Stromal cell of bone marrow (primary cell): ENCODE measurements at regions not wholly inside any gene's neighbourhood (a gene's known extent, or its start where the extent isn't known, plus 50 kb on each side); places are given as distances from the start of the nearest gene placed in this dataset.

Experiments used
- DNase-seq: peaks from one replicate; pipeline ENCODE4 v3.0.0-alpha.2; 2012; ENCODE audit warnings: low read depth

GRCh38 chr22:48442663-48443062, 1385.0 kb downstream of the BRD1 start:
- DNase-seq = no peak

GRCh38 chr22:48441553-48441850, 1386.2 kb downstream of the BRD1 start:
- no peak for DNase-seq

- no peak for DNase-seq
Measured at GRCh38 chr22:48440673-48441552, 1386.8 kb downstream of the BRD1 start.

- DNase-seq = no peak
Measured at GRCh38 chr22:48440176-48440575, 1387.5 kb downstream of the BRD1 start.

GRCh38 chr22:48439560-48440135, 1388.0 kb downstream of the BRD1 start:
- DNase-seq = no peak

- DNase-seq = no peak
Measured at GRCh38 chr22:48438800-48439559, 1388.7 kb downstream of the BRD1 start.

GRCh38 chr22:48438096-48438495, 1389.6 kb downstream of the BRD1 start:
- DNase-seq = no peak

- DNase-seq = no peak
Measured at GRCh38 chr22:48436201-48436931, 1391.3 kb downstream of the BRD1 start.

GRCh38 chr22:48434868-48435250, 1392.8 kb downstream of the BRD1 start:
- no peak for DNase-seq

GRCh38 chr22:48434156-48434867, 1393.4 kb downstream of the BRD1 start:
- no peak for DNase-seq

GRCh38 chr22:48433647-48434046, 1394.0 kb downstream of the BRD1 start:
- no peak for DNase-seq

GRCh38 chr22:48432781-48433518, 1394.7 kb downstream of the BRD1 start:
- no peak for DNase-seq

GRCh38 chr22:48431536-48432315, 1395.9 kb downstream of the BRD1 start:
- DNase-seq = no peak

GRCh38 chr22:48431014-48431413, 1396.7 kb downstream of the BRD1 start:
- no peak for DNase-seq

GRCh38 chr22:48429446-48430020, 1398.1 kb downstream of the BRD1 start:
- DNase-seq = no peak

GRCh38 chr22:48428631-48429371, 1398.9 kb downstream of the BRD1 start:
- no peak for DNase-seq

- DNase-seq = no peak
Measured at GRCh38 chr22:48427731-48428211, 1399.9 kb downstream of the BRD1 start.

- no peak for DNase-seq
Measured at GRCh38 chr22:48426466-48427380, 1401.0 kb downstream of the BRD1 start.
